ENCODE measurements at regions not wholly inside any gene's neighbourhood (a gene's known extent, or its start where the extent isn't known, plus 50 kb on each side); places are given as distances from the start of the nearest gene placed in this dataset.

DNA sequence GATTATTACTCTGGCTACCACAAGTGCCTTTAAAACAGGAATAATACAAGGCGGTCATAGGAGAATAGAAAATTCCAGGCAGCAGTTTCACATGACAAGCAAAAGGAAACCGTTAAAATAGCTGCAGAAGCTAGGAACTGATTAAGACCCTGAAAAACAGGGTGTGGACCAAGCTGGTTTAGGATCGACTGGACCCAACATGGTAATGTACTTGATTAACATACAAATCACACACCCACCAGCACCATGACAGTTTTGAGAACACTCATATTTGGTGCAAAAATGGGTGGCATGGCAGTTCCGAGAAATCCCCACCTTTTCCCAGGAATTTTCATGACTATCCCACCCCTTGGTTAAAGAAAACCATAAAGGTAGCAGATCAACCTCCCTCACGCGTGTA lies 51.9 kb upstream of the TMEM163 start:
- in situ Hi-C loops (cut with HindIII; ENCODE audit: low pct_unique_long_range_greater_than_20kb, low sequenced_read_pairs), result no loop called here
- DNase-seq (ENCODE audit: low read depth), result no peak

DNA sequence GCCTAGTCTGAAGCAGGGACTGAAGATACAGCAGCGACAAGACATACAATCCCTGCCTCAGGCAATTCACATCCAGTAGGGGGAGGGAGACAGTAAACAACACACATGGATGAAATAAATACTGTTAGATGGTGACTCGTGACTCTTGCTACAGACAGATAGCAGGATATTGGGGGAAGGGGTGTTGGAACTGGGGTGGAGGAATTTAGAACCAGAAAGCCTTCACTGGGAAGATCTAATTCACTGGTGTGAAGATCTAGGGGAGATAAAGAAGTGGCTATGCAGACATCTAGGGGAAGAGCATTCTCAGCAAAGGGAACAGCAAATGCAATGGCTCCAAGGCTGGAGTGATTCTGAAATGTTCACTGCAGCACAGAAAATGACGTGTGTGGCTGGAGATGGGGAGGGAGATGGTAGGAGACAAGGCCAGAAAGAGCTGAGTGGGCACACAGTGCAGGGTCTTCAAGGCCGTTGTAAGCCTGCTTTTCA lies 52.6 kb upstream of the TMEM163 start:
- in situ Hi-C loops (cut with HindIII; ENCODE audit: low pct_unique_long_range_greater_than_20kb, low sequenced_read_pairs), result no loop called here
- no peak for DNase-seq (ENCODE audit: low read depth)

DNA sequence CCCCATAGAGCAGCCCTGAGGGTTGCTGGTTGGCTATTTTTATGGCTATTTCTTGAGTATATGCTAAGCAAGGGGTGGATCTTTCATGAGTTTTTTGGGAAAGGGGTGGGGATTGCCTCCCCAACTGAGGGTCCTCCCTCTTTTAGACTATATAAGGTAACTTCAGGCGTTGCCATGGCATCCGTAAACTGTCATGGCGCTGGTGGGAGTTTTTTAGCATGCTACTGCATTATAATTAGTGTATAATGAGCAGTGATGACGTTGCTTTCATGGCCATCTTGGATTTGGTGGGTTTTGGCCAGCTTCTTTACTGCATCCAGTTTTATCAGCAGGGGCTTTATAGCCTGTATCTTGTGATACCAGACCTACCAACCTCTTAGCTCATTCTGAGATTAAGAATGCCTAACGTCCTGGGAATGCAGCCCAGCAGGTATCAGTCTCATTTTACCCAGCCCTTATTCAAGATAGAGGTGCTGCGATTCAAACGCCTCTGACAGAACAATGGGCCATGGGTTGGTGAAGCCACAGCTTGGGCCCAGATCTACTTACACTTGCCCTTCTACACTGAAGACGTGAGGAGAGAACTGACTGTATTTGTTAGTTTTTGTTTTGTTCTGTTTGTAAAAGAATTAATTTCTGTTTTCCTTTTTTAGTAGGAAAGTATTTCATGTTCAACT lies 53.8 kb upstream of the TMEM163 start:
- no peak for DNase-seq (ENCODE audit: low read depth)
- in situ Hi-C loops (cut with HindIII; ENCODE audit: low pct_unique_long_range_greater_than_20kb, low sequenced_read_pairs), result no loop called here

DNA sequence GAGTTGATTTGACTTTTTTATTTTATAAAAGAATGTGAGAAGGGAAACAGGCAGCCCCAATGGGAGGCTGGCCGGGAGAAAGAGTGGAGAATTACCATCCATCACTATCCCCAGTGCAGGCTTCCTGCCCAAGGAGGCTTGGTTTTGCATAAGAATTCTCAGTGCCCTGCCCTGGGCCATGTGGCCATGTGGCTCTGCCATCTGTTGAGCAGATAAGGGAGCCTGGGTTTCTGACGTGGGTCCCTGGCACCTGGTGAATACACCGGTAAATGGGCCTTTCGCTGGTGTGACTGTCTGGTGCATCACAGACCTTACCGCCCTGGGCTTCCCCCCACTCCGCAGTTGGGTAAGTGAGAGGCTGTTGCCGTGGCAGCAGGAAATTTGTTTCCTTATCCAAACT lies 54.5 kb upstream of the TMEM163 start:
- in situ Hi-C loops (cut with HindIII; ENCODE audit: low pct_unique_long_range_greater_than_20kb, low sequenced_read_pairs), result no loop called here
- no peak for DNase-seq (ENCODE audit: low read depth)

DNA sequence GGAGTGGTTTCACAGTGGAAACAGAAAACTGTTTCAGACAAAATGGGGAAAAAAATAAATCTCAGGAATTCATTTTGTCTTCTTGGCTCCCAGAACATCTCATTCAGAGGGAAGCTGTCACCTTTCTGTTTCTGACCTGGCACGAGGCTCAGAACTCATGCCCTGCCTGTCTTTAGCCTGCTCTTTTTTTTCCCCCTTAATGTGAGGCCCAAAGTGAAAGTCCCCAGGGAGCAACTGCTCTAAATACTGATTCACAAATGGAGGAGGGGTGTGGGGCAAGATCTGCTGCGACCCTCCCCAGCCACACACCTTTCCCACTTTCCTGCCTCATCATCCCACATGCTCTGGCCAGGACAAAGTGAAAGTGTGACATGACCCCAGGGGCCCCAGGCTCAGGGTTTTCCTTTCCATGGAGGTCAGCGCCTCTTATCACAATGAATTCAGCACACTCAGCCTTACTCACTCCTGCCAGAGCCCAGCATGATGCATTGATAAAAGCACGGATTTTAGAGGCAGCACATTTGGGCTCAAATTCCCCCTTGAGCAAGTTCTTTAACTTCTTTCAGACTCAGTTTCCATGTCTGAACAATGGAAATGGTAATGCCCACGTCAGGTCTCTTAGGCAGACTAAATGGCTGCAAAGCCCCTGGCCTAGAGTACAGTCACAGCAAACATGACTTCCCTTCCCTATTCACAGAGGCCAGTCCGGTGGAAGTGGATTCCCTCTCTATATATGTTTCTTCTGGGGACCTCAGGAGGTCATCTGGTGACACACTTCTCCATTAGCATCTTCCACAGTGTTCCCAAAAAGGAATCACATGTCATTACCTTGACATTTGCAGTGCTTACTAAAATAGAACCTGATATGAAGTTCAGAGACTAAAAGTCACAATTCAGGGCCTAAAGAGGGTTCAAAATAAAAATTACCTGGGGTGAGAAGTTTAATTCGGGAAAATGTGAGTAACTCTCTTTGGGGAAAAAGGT lies 55.3 kb upstream of the TMEM163 start:
- DNase-seq (ENCODE audit: low read depth), result no peak
- in situ Hi-C loops (cut with HindIII; ENCODE audit: low pct_unique_long_range_greater_than_20kb, low sequenced_read_pairs), result no loop called here

DNA sequence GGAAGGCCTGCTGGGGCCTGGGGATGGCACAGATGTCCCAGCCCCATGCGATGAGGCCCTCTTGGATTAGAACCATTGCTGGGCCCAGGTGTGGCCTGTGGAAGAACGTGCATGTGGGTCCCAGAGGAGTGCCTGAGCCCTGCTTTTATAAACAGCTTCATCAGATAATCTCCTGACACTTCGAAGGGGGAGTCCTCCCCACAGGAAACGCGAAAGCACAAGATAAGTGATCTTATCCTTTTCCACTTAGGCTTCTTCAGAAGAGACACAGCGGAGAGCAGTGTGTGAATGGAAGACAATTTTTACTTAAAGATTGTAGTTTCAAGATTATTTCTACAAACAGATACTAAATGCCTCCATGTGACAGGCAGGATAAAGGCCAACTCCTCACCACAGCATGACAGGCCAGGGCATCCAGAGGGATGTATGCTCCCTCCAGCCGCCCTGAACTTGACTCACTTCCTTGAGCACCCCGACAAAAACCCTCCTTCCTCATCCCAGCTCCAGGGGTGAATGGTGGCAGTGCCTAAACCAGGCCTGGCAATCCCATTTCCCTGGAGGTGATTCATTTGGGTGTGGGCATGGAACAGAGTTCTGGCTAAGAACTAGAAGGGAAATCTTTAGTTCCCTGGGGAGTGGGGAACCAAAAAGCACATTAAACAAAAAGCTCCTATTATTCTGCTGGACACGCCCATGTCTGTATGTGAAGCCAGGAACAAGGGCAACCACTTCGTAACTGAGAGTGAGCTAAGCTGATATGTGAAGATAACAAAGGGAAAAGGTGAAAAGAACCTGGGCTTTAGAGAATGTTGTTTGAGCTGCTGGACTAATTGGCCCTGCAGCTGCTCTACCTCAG lies 56.2 kb upstream of the TMEM163 start:
- in situ Hi-C loops (cut with HindIII; ENCODE audit: low pct_unique_long_range_greater_than_20kb, low sequenced_read_pairs), result no loop called here
- DNase-seq (ENCODE audit: low read depth), result no peak

DNA sequence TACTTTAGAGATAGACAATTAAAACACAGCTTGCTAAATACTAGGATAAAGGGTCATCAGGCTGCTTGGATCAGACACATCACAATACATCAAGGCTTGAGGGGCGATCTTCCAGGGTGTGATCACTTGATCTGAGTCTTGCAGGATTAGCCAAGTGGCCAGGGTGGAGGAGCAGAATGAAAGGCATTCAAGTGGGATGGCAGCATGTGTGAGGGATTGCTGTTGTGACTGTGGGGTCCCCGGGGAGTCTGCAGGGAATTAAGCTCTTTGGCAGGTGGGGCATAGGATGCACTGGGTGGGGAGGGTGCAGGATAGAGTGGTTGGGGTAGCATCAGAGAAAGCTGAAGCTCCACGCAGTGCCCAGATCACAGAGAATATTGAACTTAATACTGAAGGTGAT lies 58.0 kb upstream of the TMEM163 start:
- no peak for DNase-seq (ENCODE audit: low read depth)
- in situ Hi-C loops (cut with HindIII; ENCODE audit: low pct_unique_long_range_greater_than_20kb, low sequenced_read_pairs), result no loop called here

DNA sequence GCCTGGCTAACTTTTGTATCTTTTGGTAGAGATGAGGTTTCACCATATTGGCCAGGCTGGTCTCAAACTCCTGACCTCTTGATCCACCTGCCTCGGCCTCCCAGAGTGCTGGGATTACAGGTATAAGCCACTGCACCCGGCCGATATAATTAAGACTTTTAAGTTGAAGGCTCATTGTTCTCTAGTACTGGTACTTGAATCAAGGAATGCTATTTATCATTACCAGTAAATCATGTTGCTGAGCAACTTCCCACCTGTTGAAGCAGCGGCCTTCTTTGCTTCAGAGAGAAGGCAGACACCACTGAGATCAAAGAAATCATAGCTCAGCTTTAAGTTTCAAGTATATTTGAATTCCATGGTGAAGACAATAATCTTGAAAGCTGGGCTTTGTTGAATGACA lies 58.8 kb upstream of the TMEM163 start:
- in situ Hi-C loops (cut with HindIII; ENCODE audit: low pct_unique_long_range_greater_than_20kb, low sequenced_read_pairs), result no loop called here
- no peak for DNase-seq (ENCODE audit: low read depth)

DNA sequence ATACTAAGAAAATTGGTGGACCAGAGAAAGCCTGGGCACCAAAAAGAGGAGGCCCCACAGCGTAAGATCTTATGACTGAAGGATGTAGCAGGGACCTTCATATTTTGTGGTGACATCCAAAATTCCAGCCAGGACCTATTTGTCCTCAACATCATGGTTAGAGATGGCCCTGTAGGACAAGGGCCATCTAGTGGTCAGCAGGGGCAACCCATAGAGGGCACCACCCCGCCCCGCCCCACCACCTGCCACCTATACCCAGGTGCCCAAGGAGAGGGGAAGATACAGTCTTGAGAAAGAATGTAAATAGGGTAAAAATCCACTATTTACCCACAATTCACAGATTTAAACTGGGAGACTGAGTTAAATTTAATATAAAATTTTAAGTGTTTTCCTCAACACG lies 59.6 kb upstream of the TMEM163 start:
- no peak for DNase-seq (ENCODE audit: low read depth)
- in situ Hi-C loops (cut with HindIII; ENCODE audit: low pct_unique_long_range_greater_than_20kb, low sequenced_read_pairs), result no loop called here

DNA sequence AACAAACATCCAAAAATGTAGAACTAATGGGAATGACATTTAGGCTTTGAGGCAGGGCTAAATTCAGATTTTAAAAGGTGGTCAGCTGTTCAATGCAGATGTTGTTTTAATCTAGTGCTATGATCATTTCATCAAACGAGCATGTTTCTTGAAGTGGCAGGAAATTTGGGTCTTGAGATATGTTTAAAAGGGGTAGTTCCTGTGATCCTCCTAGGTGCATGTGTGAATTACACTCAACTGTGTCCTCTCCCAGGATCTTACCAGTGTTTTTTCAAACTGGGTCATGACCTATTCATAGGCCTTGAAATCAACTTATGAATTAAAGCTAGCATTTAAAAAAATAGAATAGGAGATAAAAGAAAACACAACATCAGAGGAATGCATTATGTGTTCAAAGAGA lies 57.4 kb upstream of the ACMSD start:
- no peak for DNase-seq (ENCODE audit: low read depth)
- in situ Hi-C loops (cut with HindIII; ENCODE audit: low pct_unique_long_range_greater_than_20kb, low sequenced_read_pairs), result no loop called here

DNA sequence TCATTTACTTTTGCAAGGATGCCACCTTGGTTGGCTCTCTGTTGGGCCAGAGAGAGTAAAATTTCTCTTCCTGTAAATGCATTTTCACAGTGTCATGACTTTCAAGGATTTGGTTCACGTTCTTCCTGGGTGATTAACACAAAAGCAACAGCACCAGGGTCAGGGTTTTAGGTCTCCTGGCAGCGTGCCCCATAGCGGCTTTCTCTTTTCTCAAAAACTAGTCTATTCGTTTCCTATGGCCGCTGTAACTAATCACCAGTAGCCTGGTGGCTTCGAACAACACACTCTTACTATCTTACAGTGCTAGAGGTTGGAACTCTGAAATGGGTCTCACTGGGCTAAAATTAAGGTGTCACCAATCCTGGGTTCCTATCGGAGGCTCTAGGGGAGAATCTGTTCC lies 56.3 kb upstream of the ACMSD start:
- in situ Hi-C loops (cut with HindIII; ENCODE audit: low pct_unique_long_range_greater_than_20kb, low sequenced_read_pairs), result no loop called here
- DNase-seq (ENCODE audit: low read depth), result no peak

DNA sequence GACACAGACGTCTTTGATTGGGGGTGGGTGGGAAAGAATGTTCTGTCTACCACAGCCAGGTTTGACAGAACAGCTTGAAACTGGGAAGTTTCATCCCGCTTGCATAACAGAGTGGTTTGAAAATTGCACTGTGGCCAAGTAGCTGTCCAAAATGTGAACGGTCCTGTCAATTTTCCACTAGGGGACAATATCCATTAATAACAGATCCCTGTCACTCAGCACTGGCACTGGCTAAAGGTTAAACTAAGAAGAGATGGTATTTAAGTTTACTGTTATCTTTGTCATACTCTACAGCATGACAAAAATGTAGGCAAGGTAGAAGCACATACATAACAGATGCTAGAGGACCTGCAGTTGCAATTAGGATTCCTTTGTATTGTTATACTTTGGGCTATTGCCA lies 55.6 kb upstream of the ACMSD start:
- DNase-seq (ENCODE audit: low read depth), result peak; percentile 52
- in situ Hi-C loops (cut with HindIII; ENCODE audit: low pct_unique_long_range_greater_than_20kb, low sequenced_read_pairs), result no loop called here

DNA sequence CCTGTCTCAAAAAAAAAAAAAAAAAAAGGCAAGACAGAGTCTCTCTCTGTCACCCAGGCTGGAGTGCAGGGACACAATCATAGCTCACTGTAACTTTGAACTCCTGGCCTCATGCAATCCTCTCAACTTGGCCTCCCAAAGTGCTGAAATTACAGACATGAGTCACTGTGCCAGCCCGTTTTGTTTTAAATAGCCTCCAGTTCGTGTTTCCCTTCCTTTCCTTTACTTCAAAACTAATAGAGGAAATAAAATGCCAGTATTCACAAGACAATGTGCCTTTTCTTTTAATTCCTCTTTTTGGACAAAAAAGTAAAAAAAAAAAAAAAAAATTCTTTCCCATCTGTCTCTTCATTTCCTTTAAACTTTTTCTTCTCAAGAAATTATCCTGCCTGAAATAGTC lies 54.5 kb upstream of the ACMSD start:
- in situ Hi-C loops (cut with HindIII; ENCODE audit: low pct_unique_long_range_greater_than_20kb, low sequenced_read_pairs), result no loop called here
- DNase-seq (ENCODE audit: low read depth), result no peak

DNA sequence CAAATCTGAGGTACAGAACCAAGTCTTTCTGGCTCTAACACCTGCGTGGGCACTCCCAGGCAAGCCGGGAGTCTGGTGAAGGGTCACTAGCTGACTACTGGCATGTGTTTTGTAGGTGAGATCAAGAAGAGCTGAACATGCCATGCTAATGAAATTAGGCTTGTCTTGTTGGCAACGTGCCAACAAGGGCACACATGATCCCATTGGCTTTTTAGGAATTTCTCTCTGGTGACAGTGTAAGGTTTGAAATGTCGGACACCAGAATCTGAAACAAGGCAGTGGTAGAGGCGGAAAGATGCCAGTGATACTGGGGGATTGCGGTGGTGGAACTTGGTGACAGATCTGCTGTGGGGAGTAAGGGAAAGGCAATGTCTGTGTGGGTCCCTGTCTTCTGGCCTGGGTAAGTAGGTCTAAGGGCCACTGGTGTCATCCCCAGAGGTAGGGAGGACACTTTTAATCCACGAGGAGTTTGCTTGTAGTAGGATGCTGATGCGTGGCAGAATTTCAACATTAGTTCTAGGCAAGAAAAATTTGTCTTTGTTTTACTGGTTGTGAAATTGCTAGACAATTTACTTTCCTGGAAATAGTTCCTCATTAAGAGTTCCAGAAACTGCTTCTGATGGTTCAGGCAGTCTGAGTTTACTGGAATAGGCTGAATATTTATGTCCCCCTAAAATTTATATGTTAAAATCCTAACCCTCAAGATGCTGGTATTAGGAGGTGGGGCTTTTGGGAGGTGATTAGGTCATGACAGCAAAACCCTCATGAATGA lies 52.6 kb upstream of the ACMSD start:
- DNase-seq (ENCODE audit: low read depth), result no peak
- in situ Hi-C loops (cut with HindIII; ENCODE audit: low pct_unique_long_range_greater_than_20kb, low sequenced_read_pairs), result no loop called here

DNA sequence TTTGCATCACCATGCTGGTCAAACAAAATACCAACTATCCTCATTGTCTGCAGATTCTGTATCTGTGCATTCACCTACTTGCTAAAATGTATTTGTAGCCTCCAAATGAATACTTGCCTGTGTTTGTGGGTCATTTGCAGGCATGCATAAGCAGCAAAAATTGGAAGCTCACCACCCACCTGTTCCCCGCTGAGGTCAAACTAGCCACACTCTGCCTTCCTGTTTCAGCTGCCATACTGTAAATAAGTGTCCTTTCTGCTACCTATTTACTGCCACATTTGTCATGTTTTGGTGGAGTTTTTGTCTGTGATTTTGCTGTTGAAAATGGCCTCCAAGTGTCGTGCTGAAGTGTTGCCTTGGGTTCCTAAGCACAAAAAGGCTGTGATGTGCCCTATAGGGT lies 50.0 kb upstream of the ACMSD start:
- DNase-seq (ENCODE audit: low read depth), result no peak
- in situ Hi-C loops (cut with HindIII; ENCODE audit: low pct_unique_long_range_greater_than_20kb, low sequenced_read_pairs), result no loop called here
